Lower leg skin (tissue), 3 donors: ENCODE measurements at regions not wholly inside any gene's neighbourhood (a gene's known extent, or its start where the extent isn't known, plus 50 kb on each side); places are given as distances from the start of the nearest gene placed in this dataset.

Experiments used
- CTCF ChIP-seq, 3 donors: fragments of 450-650 bp; IDR thresholded peaks; one replicate each; pipeline ENCODE4 v1.5.1; 2016; ENCODE audit warnings: antibody characterized with exemption in 3 of 3, mild to moderate bottlenecking in 3 of 3, moderate library complexity in 2 of 3
- POLR2A ChIP-seq, 2 donors: fragments of 450-650 bp; IDR thresholded peaks; one replicate each; pipeline ENCODE4 v1.6.1; 2016 to 2017; ENCODE audit warnings: antibody characterized with exemption in 2 of 2, mild to moderate bottlenecking in 1 of 2, moderate library complexity in 1 of 2

DNA sequence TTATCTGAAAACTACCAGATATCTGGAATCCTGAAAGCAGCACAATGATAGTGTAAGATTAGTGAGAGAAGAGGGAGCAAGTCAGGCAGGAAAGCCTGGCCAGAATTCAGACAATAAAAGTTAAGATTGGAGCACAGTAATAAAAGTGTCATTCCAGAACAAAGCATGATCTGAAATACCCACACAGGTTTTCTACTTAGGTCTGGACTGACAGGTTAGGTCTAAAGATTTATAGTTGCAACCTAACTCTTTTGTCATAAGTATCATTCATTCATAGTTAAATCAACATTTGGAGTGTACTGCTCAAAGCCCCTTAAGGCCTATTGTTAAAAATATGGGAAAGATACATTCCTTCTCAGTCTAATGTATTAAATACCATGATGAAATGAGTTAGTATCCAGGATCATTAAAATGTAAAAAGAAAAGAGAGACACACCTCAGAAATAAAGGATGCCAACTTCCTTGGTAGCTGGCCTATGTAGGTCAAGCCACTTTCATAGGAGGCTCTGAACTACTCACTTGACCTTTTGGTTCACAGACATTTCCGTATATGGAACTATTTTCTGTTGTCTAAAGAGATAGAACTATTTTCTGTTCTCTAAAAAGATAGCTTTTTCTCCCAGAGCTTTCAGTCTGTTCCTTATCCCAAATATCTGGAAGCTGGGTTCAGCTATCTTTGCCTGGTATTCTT is 105.2 kb downstream of the FAS start:
- TF ChIP-seq POLR2A (IDR thresholded peaks at IDR 0.05) (no peak), CTCF (IDR thresholded peaks at IDR 0.05) (no peak)
